ENCODE measurements at regions not wholly inside any gene's neighbourhood (a gene's known extent, or its start where the extent isn't known, plus 50 kb on each side); places are given as distances from the start of the nearest gene placed in this dataset.

DNA sequence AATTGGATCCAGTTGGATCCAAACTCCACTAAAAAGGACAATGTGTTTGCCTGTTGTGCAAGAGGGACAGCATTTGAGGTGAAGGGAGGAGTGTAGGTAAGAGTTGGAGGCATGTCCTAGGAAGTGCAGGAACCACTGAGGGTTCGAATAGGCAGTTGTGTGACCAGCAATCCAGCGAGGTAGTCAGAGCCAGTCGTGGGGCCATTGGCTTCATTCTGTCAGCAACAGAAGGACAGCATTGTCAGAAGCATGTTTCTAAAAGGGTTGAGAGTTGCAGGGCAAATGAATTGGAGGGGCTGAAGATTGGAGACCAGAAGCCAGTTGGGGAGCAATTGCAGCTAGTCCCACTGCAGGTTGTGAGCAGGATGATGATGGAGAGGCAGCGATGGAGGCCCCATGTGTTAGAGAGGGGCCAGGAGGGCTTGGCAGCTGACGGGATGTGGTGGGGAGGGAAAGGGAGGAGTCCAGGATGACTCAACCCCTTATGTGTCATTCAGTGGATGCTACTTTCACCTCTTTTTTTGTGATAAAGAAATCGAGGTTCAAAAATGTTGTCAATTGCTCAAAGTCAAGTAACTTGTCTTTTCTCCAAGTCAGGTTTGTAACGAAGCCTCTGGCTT lies 96.7 kb upstream of the SIX3 start:
- Histone ChIP-seq H3K9me3 (replicated peaks; ENCODE audit: control insufficient read depth, insufficient read depth, low read length) (no peaks in the 10 kb centered on the region), H2AFZ (ENCODE audit: low read depth, low read length) (no peak overlapping the region), H3K9me1 (replicated peaks; ENCODE audit: control insufficient read depth, extremely low read depth, insufficient read depth, low read length) (no peaks in the 10 kb centered on the region), H3K9ac (replicated peaks; ENCODE audit: extremely low read depth, insufficient read depth, low read length) (no peak overlapping the region), H3K36me3 (ENCODE audit: control insufficient read depth in 2 of 2, extremely low read depth in 1 of 2, insufficient read depth in 2 of 2, low read length in 2 of 2) (no peaks in the 10 kb centered on the region), H4K20me1 (replicated peaks; ENCODE audit: control insufficient read depth, extremely low read depth, insufficient read depth, low read length) (no peaks in the 10 kb centered on the region), H3K27me3 (ENCODE audit: control insufficient read depth in 2 of 2, insufficient read depth in 2 of 2, low read length in 2 of 2) (peaks cover 1 to 7% of the 10 kb centered on the region in 2 experiments), H3K4me1 (ENCODE audit: control insufficient read depth, extremely low read depth, insufficient read depth, low read length) (no peaks in the 10 kb centered on the region), H3K4me3 (replicated peaks in 1 of 3; ENCODE audit: insufficient read depth in 1 of 3, low read depth in 1 of 3, low read length in 3 of 3) (no peak overlapping the region), H3K79me2 (ENCODE audit: control insufficient read depth, insufficient read depth, low read length) (no peaks in the 10 kb centered on the region), H3K27ac (ENCODE audit: insufficient read depth, low read depth, low read length) (no peak overlapping the region), H3K4me2 (ENCODE audit: insufficient read depth, low read length) (no peak overlapping the region)
- ChIA-PET POLR2A (no interaction called here), CTCF (no interaction called here)
- dilution Hi-C loops (cut with MboI; ENCODE audit: extremely low pct_ligation_motif_present, low sequenced_read_pairs) (no loop called here), intact Hi-C loops (cut with micrococcal nuclease) (no loop called here)
- DNase-seq (ENCODE audit: low read depth, low spot score) (no peak), FAIRE-seq (no peak)
- BruUV-seq (replicated peaks): no TSS peak
- TF ChIP-seq, protein P1, sequence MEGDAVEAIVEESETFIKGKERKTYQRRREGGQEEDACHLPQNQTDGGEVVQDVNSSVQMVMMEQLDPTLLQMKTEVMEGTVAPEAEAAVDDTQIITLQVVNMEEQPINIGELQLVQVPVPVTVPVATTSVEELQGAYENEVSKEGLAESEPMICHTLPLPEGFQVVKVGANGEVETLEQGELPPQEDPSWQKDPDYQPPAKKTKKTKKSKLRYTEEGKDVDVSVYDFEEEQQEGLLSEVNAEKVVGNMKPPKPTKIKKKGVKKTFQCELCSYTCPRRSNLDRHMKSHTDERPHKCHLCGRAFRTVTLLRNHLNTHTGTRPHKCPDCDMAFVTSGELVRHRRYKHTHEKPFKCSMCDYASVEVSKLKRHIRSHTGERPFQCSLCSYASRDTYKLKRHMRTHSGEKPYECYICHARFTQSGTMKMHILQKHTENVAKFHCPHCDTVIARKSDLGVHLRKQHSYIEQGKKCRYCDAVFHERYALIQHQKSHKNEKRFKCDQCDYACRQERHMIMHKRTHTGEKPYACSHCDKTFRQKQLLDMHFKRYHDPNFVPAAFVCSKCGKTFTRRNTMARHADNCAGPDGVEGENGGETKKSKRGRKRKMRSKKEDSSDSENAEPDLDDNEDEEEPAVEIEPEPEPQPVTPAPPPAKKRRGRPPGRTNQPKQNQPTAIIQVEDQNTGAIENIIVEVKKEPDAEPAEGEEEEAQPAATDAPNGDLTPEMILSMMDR (IDR thresholded peaks at IDR 0.05; ENCODE audit: extremely low read depth in 1 of 2, insufficient read depth in 1 of 2, low read depth in 1 of 2, low read length in 2 of 2): no peak
- TF ChIP-seq POLR2A (IDR thresholded peaks at IDR 0.05; ENCODE audit: low read depth, low read length): no peak
- TF ChIP-seq FOS (IDR thresholded peaks at IDR 0.05; ENCODE audit: borderline replicate concordance, insufficient read depth, low read length): no peak
- no peak for TF ChIP-seq GATA2 (IDR thresholded peaks at IDR 0.05; ENCODE audit: insufficient read depth, insufficient read length, low read depth, low read length)
- no peak for TF ChIP-seq EZH2 (IDR thresholded peaks at IDR 0.05; ENCODE audit: borderline replicate concordance, low read depth, low read length, severe bottlenecking)
- TF ChIP-seq MAX (IDR thresholded peaks at IDR 0.05; ENCODE audit: insufficient read depth, insufficient read length): no peak
- TF ChIP-seq POLR2AphosphoS5 (IDR thresholded peaks at IDR 0.05; ENCODE audit: insufficient read depth, low read depth, low read length): no peak
- no peak for TF ChIP-seq MYC (IDR thresholded peaks at IDR 0.05; ENCODE audit: low read depth, low read length)
- no peak for TF ChIP-seq JUN (IDR thresholded peaks at IDR 0.05; ENCODE audit: borderline replicate concordance, insufficient read depth, insufficient read length, low read depth)
